ENCODE measurements at regions not wholly inside any gene's neighbourhood (a gene's known extent, or its start where the extent isn't known, plus 50 kb on each side); places are given as distances from the start of the nearest gene placed in this dataset.

DNA sequence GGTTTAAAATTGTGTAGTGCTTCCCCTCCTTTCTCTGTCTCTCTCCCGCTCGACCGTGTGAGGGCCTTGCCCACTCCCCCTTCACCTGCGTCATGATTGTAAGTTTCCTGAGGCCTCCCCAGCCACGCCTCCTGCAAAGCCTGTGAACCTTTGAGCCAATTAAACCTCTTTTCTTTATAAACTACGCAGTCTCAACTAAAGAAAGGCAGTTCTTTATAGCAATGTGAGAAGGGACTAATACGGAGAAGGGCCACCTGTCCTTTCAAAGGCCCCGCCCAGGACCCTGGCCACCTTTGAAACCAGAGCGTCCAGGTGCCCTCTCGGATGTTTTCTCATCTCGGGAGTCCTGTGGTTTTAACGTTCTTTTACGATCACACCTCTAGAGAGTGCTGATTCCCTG is 741.5 kb downstream of the BRD1 start:
- DNase-seq (ENCODE audit: insufficient read length, low spot score), result no peak
- TF ChIP-seq, protein P1, sequence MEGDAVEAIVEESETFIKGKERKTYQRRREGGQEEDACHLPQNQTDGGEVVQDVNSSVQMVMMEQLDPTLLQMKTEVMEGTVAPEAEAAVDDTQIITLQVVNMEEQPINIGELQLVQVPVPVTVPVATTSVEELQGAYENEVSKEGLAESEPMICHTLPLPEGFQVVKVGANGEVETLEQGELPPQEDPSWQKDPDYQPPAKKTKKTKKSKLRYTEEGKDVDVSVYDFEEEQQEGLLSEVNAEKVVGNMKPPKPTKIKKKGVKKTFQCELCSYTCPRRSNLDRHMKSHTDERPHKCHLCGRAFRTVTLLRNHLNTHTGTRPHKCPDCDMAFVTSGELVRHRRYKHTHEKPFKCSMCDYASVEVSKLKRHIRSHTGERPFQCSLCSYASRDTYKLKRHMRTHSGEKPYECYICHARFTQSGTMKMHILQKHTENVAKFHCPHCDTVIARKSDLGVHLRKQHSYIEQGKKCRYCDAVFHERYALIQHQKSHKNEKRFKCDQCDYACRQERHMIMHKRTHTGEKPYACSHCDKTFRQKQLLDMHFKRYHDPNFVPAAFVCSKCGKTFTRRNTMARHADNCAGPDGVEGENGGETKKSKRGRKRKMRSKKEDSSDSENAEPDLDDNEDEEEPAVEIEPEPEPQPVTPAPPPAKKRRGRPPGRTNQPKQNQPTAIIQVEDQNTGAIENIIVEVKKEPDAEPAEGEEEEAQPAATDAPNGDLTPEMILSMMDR (IDR thresholded peaks at IDR 0.05; ENCODE audit: insufficient read depth, missing control alignments), result no peak
- no peak for FAIRE-seq

DNA sequence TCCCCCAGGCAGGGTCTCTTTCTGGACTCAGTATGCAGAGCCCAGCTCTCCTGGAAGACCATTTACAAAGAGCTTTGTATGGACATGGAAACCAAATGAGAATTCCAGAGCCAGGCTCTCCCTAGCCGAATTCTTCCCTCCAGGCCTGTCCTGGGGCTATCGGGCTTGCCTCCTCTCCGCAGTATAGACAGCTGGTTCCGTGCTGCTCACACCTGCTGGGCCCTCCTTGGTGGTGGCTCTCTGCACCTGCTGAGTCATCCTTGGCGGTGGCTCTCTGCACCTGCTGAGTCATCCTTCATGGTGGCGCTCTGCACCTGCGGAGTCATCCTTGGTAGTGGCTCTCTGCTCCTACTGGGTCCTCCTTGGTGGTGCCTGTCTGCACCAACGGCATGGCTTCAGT is 743.5 kb downstream of the BRD1 start:
- FAIRE-seq (no peak), DNase-seq (ENCODE audit: insufficient read length, low spot score) (no peak)
- TF ChIP-seq, protein P1 (IDR thresholded peaks at IDR 0.05; ENCODE audit: insufficient read depth, missing control alignments), result no peak

DNA sequence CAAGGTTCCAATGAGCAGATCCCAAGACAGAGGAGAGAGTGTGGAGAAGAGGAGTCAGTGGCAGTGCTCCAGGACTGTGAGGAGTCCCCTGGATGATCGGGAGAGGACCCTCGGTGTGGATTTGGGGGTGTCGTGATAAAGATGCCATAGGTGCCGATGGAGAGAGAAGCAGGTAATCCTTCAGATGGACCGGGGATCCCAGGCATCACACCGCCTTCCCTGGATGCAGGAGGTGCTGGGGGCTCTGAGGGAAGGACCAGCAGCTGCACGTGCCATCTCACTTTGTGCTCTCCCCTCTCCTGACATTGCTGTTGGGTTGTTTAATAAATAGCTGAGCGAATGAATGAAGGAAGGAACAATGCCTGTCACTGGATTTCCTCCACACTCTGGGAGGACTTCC is 744.1 kb downstream of the BRD1 start:
- DNase-seq (ENCODE audit: insufficient read length, low spot score) (no peak), FAIRE-seq (no peak)
- TF ChIP-seq, protein P1 (IDR thresholded peaks at IDR 0.05; ENCODE audit: insufficient read depth, missing control alignments), result no peak

DNA sequence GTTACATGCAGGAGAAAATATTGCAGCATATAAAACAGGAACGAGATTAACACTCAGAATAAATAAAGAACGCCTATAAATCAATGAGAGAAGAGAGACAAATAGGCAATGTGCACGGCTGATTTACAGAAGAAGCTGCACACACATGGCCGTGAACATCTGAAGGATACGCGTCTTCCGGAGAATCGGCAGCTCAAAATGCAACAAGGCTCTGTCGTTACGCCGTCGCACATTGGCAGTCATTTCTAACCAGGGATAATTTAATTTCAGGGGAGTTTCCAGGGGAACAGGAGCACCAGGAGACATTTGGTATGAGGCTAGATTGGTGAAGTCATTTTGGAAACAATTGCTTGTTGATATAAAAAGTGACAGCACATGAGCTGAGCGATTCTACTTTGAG is 745.2 kb downstream of the BRD1 start:
- no peak for DNase-seq (ENCODE audit: insufficient read length, low spot score)
- TF ChIP-seq, protein P1 (IDR thresholded peaks at IDR 0.05; ENCODE audit: insufficient read depth, missing control alignments), result no peak
- no peak for FAIRE-seq

DNA sequence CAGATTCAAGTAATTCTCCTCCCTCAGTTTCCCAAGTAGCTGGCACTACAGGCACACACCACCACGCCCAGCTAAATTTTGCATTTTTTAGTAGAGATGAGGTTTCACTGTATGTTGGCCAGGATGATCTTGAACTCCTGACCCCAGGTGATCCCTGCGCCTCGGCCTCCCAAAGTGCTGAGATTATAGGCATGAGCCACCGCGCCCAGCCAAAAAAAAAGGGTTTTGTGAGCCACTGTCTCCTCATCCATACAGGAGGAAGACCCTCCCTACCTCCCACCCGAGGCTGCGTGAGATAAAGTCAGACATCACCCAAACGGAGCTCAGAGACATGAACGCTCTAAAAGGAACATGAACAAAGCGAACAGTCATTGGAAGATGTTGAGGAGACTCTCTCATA is 745.7 kb downstream of the BRD1 start:
- FAIRE-seq (no peak), DNase-seq (ENCODE audit: insufficient read length, low spot score) (no peak)
- TF ChIP-seq, protein P1 (IDR thresholded peaks at IDR 0.05; ENCODE audit: insufficient read depth, missing control alignments), result no peak

DNA sequence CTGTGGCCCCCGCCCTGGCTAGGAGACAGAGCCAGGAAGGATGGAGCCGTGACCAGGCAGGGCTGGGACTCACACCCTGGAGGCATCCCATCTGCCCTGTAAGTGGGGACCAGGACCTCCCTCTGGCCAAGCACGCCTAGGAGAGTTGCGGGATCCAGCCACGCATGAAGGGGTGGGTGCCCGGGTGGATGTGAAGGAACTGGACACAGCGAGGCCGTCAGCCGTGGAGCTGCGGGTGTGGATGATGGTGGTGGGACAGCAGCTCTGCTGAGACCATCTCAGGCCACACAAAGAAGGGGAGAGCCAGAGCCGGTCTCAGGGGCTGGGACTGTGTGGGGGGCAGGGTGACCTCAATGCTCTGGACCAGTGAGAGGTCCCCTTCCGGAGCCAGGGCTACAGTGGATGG is 746.4 kb downstream of the BRD1 start:
- DNase-seq (ENCODE audit: insufficient read length, low spot score), result no peak
- TF ChIP-seq, protein P1 (IDR thresholded peaks at IDR 0.05; ENCODE audit: insufficient read depth, missing control alignments), result no peak
- no peak for FAIRE-seq

DNA sequence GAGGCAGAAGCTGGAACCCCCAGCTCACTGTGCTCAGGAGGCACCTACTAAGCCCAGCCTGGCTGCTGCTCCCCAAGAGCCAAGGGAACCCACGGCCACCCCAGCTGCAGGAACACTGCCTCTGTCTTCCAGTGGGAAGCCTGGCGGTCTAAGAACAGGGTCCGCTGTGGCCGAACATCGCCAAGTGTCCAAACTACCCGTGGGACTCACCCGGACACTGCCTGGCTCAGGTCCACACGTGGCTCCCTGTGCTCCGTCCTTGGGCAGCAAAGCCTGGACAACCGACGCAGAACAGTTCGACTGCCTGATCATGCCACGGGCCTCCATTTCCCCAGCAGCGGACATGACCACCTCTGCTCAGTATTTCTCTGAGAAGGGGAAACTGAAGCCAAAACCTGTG is 747.0 kb downstream of the BRD1 start:
- FAIRE-seq (no peak), DNase-seq (ENCODE audit: insufficient read length, low spot score) (no peak)
- TF ChIP-seq, protein P1 (IDR thresholded peaks at IDR 0.05; ENCODE audit: insufficient read depth, missing control alignments), result no peak

Data from D721Med (cell line).